ENCODE measurements at regions not wholly inside any gene's neighbourhood (a gene's known extent, or its start where the extent isn't known, plus 50 kb on each side); places are given as distances from the start of the nearest gene placed in this dataset.
A peak's percentile ranks its signal among the peaks of the same experiment; 100 is the strongest.

- no peaks in the 10 kb centered on the region for H3K36me3 ChIP-seq
- DNase-seq: no peak
- no peak for TF ChIP-seq CTCF (IDR thresholded peaks at IDR 0.05)
- no peaks in the 10 kb centered on the region for H3K9me3 ChIP-seq
- intact Hi-C loops (cut with DNase I): no loop called here
- H3K27ac ChIP-seq: no peak overlapping the region
- no peak for FAIRE-seq
- no peak for ATAC-seq
- H3K4me3 ChIP-seq: no peak overlapping the region
- no peaks in the 10 kb centered on the region for H3K4me1 ChIP-seq
- WGBS, 2 donors: 63 to 74% methylated on average over 6 of the region's 6 CpGs
- H3K27me3 ChIP-seq: peaks cover 0 to 6% (median 2%) of the 10 kb centered on the region in 4 donors
Observed at GRCh38 chr10:120115959-120116358, 223.4 kb downstream of the SEC23IP start.

GRCh38 chr10:120121768-120122167, 229.2 kb downstream of the SEC23IP start:
- Histone ChIP-seq H3K27me3 (peaks cover 0 to 6% (median 0%) of the 10 kb centered on the region in 4 donors), H3K4me3 (no peak overlapping the region), H3K4me1 (no peaks in the 10 kb centered on the region), H3K9me3 (no peaks in the 10 kb centered on the region), H3K27ac (no peak overlapping the region), H3K36me3 (no peaks in the 10 kb centered on the region)
- no peak for TF ChIP-seq CTCF (IDR thresholded peaks at IDR 0.05)
- intact Hi-C loops (cut with DNase I): no loop called here
- no peak for DNase-seq
- 64 to 81% methylated on average over 1 of the region's 1 CpG for WGBS, 2 donors
- no peak for ATAC-seq
- no peak for FAIRE-seq

GRCh38 chr10:120131183-120131582, 238.7 kb downstream of the SEC23IP start:
- no peak for TF ChIP-seq CTCF (IDR thresholded peaks at IDR 0.05)
- peak in 1 of 4 donors; percentile 44 for ATAC-seq
- DNase-seq: no peak
- no peak for FAIRE-seq
- H3K27ac ChIP-seq: no peak overlapping the region
- H3K4me1 ChIP-seq: no peaks in the 10 kb centered on the region
- no peaks in the 10 kb centered on the region for H3K27me3 ChIP-seq
- WGBS, 2 donors: 46 to 51% methylated on average over 3 of the region's 3 CpGs
- H3K4me3 ChIP-seq: no peak overlapping the region
- no peaks in the 10 kb centered on the region for H3K36me3 ChIP-seq
- intact Hi-C loops (cut with DNase I): no loop called here
- H3K9me3 ChIP-seq: no peaks in the 10 kb centered on the region

GRCh38 chr10:120132811-120133210, 240.3 kb downstream of the SEC23IP start:
- Histone ChIP-seq H3K27me3 (no peaks in the 10 kb centered on the region), H3K36me3 (no peaks in the 10 kb centered on the region), H3K9me3 (no peaks in the 10 kb centered on the region), H3K27ac (no peak overlapping the region), H3K4me1 (no peaks in the 10 kb centered on the region), H3K4me3 (no peak overlapping the region)
- DNase-seq: no peak
- no peak for FAIRE-seq
- no peak for ATAC-seq
- intact Hi-C loops (cut with DNase I): no loop called here
- no peak for TF ChIP-seq CTCF (IDR thresholded peaks at IDR 0.05)
- WGBS, 2 donors: 61 to 63% methylated on average over 5 of the region's 5 CpGs

GRCh38 chr10:120138689-120139088, 246.2 kb downstream of the SEC23IP start:
- TF ChIP-seq CTCF (IDR thresholded peaks at IDR 0.05): no peak
- DNase-seq: no peak
- Histone ChIP-seq H3K36me3 (no peaks in the 10 kb centered on the region), H3K27me3 (no peaks in the 10 kb centered on the region), H3K4me3 (no peak overlapping the region), H3K27ac (no peak overlapping the region), H3K9me3 (no peaks in the 10 kb centered on the region), H3K4me1 (no peaks in the 10 kb centered on the region)
- no peak for FAIRE-seq
- ATAC-seq: no peak
- 28 to 35% methylated on average over 3 of the region's 3 CpGs for WGBS, 2 donors
- intact Hi-C loops (cut with DNase I): no loop called here

All from pancreas (tissue), 10 donors.